Smooth muscle cell (in vitro differentiated cells): ENCODE measurements at regions not wholly inside any gene's neighbourhood (a gene's known extent, or its start where the extent isn't known, plus 50 kb on each side); places are given as distances from the start of the nearest gene placed in this dataset.

Experiments
- DNase-seq: peaks from one replicate; lab custom pipeline; 2025; ENCODE audit not compliant: unreplicated experiment; lab: John Stamatoyannopoulos, UW
- H2AFZ ChIP-seq: fragments of 200-600 bp; sonication (generic); 2 replicates; pipeline ENCODE4 v1.6.0; 2016; ENCODE audit warnings: antibody characterized with exemption, low read depth, mild to moderate bottlenecking
- H3F3A ChIP-seq: fragments of 200-600 bp; sonication (generic); 2 replicates; pipeline ENCODE4 v1.6.0; 2017; ENCODE audit warnings: antibody characterized with exemption, low read depth
- H3K27ac ChIP-seq: fragments of 200-600 bp; sonication (generic); 2 replicates; pipeline ENCODE4 v1.5.1; 2016; ENCODE audit warnings: low read depth, mild to moderate bottlenecking
- H3K27me3 ChIP-seq: fragments of 200-600 bp; sonication (generic); 2 replicates; pipeline ENCODE4 v1.6.1; 2016; ENCODE audit warnings: low read depth, mild to moderate bottlenecking
- H3K36me3 ChIP-seq: fragments of 200-600 bp; sonication (generic); 2 replicates; pipeline ENCODE4 v1.5.1; 2016; ENCODE audit warnings: low read depth
- H3K4me1 ChIP-seq: fragments of 200-600 bp; sonication (generic); 2 replicates; pipeline ENCODE4 v1.5.1; 2016; ENCODE audit warnings: low read depth
- H3K4me2 ChIP-seq: fragments of 200-600 bp; sonication (generic); 2 replicates; pipeline ENCODE4 v1.6.0; 2016; ENCODE audit warnings: mild to moderate bottlenecking
- H3K4me3 ChIP-seq: fragments of 200-600 bp; sonication (generic); 2 replicates; pipeline ENCODE4 v1.5.1; 2016; ENCODE audit warnings: mild to moderate bottlenecking
- H3K79me2 ChIP-seq: fragments of 200-600 bp; sonication (generic); 2 replicates; pipeline ENCODE4 v1.6.0; 2016; ENCODE audit warnings: low read depth, mild to moderate bottlenecking
- H3K9ac ChIP-seq: fragments of 200-600 bp; sonication (generic); 2 replicates; pipeline ENCODE4 v1.6.0; 2016; ENCODE audit warnings: low read depth
- H3K9me3 ChIP-seq: fragments of 200-600 bp; sonication (generic); replicated peaks from 2 replicates; pipeline ENCODE4 v1.5.1; 2016; ENCODE audit warnings: low read depth
- H4K20me1 ChIP-seq: fragments of 200-600 bp; sonication (generic); 2 replicates; pipeline ENCODE4 v1.6.0; 2016; ENCODE audit warnings: low read depth
- CTCF ChIP-seq: fragments of 200-600 bp; sonication (generic); IDR thresholded peaks from 2 replicates; pipeline ENCODE4 v1.5.1; 2017; ENCODE audit warnings: borderline replicate concordance, mild to moderate bottlenecking, antibody characterized with exemption; ENCODE audit not compliant: insufficient read depth, poor library complexity, severe bottlenecking
- WGBS: methylation state at CpG from one replicate; pipeline ENCODE4 v1.1.7; 2016; ENCODE audit warnings: low lambda C conversion rate; 5-methylcytosine and 5-hydroxymethylcytosine counted together

GRCh38 chr5:154580422-154580821 is 102.4 kb upstream of the HAND1 start:
- H3K9me3 ChIP-seq, result no peaks in the 10 kb centered on the region
- no peak overlapping the region for H3K4me3 ChIP-seq
- no peaks in the 10 kb centered on the region for H3K4me1 ChIP-seq
- no peak for DNase-seq
- H4K20me1 ChIP-seq, result no peaks in the 10 kb centered on the region
- no peak overlapping the region for H3K27ac ChIP-seq
- no peak overlapping the region for H2AFZ ChIP-seq
- H3K4me2 ChIP-seq, result no peak overlapping the region
- H3K27me3 ChIP-seq, result no peaks in the 10 kb centered on the region
- no peaks in the 10 kb centered on the region for H3K79me2 ChIP-seq
- no peak for TF ChIP-seq CTCF
- H3K9ac ChIP-seq, result no peak overlapping the region
- H3K36me3 ChIP-seq, result no peaks in the 10 kb centered on the region
- WGBS, result 56% methylated on average over 6 of the region's 6 CpGs
- no peaks in the 10 kb centered on the region for H3F3A ChIP-seq

- no peak for TF ChIP-seq CTCF
- Histone ChIP-seq H4K20me1 (no peaks in the 10 kb centered on the region), H3K4me1 (no peaks in the 10 kb centered on the region), H3K36me3 (no peaks in the 10 kb centered on the region), H3K9me3 (no peaks in the 10 kb centered on the region), H3K27ac (no peak overlapping the region), H3K4me2 (no peak overlapping the region), H3K79me2 (no peaks in the 10 kb centered on the region), H3F3A (no peaks in the 10 kb centered on the region), H3K27me3 (no peaks in the 10 kb centered on the region), H2AFZ (no peak overlapping the region), H3K4me3 (no peak overlapping the region), H3K9ac (no peak overlapping the region)
- DNase-seq, result no peak
- 89% methylated on average over 1 of the region's 1 CpG for WGBS
Observed at GRCh38 chr5:154577416-154577815, 99.4 kb upstream of the HAND1 start.

- no peak overlapping the region for H3K27ac ChIP-seq
- 10% methylated on average over 9 of the region's 9 CpGs for WGBS
- H3K9ac ChIP-seq, result no peak overlapping the region
- H3K36me3 ChIP-seq, result no peaks in the 10 kb centered on the region
- no peaks in the 10 kb centered on the region for H3F3A ChIP-seq
- H3K9me3 ChIP-seq, result no peaks in the 10 kb centered on the region
- no peak for DNase-seq
- H2AFZ ChIP-seq, result no peak overlapping the region
- no peak for TF ChIP-seq CTCF
- H4K20me1 ChIP-seq, result no peaks in the 10 kb centered on the region
- no peak overlapping the region for H3K4me3 ChIP-seq
- H3K27me3 ChIP-seq, result no peaks in the 10 kb centered on the region
- H3K4me1 ChIP-seq, result no peaks in the 10 kb centered on the region
- no peak overlapping the region for H3K4me2 ChIP-seq
- H3K79me2 ChIP-seq, result no peaks in the 10 kb centered on the region
Observed at GRCh38 chr5:154576429-154576806, 98.4 kb upstream of the HAND1 start.

- no peak overlapping the region for H3K9ac ChIP-seq
- no peaks in the 10 kb centered on the region for H4K20me1 ChIP-seq
- peak; percentile 10 for TF ChIP-seq CTCF
- no peak for DNase-seq
- H2AFZ ChIP-seq, result no peak overlapping the region
- no peak overlapping the region for H3K4me2 ChIP-seq
- H3K4me3 ChIP-seq, result no peak overlapping the region
- H3K9me3 ChIP-seq, result no peaks in the 10 kb centered on the region
- 26% methylated on average over 11 of the region's 11 CpGs for WGBS
- H3K4me1 ChIP-seq, result no peaks in the 10 kb centered on the region
- no peaks in the 10 kb centered on the region for H3F3A ChIP-seq
- H3K27me3 ChIP-seq, result no peaks in the 10 kb centered on the region
- H3K79me2 ChIP-seq, result no peaks in the 10 kb centered on the region
- no peak overlapping the region for H3K27ac ChIP-seq
- H3K36me3 ChIP-seq, result no peaks in the 10 kb centered on the region
Observed at GRCh38 chr5:154575546-154576428, 97.8 kb upstream of the HAND1 start.
